GM12878 (cell line): ENCODE measurements at regions not wholly inside any gene's neighbourhood (a gene's known extent, or its start where the extent isn't known, plus 50 kb on each side); places are given as distances from the start of the nearest gene placed in this dataset.

Experiments used
- ATAC-seq: fragments of 200-7000 bp; cut with Tn5 transposase; 3 replicates; pipeline ENCODE4 v1.9.1; 2020; ENCODE audit warnings: mild to moderate bottlenecking, moderate library complexity
- BruUV-seq: library from RNA; stranded (reverse); fragments of 400-500 nt; replicated peaks from 2 replicates; lab custom pipeline; 2021; lab: Mats Ljungman, UMichigan
- CTCF ChIA-PET: fragments of 300-600 bp; sonication (Branson Sonifier 250); formaldehyde crosslinking; extraction: SDS; loops from one replicate; lab custom pipeline; 2021; ENCODE audit warnings: inconsistent platforms; lab: Yijun Ruan, JAX
- POLR2A ChIA-PET: fragments of 350-600 bp; formaldehyde crosslinking; extraction: SDS; loops from one replicate; lab custom pipeline; 2021; ENCODE audit warnings: inconsistent platforms; lab: Charles Lee
- RAD21 ChIA-PET: fragments of 300-600 bp; sonication (Branson Sonifier 250); formaldehyde crosslinking; loops from one replicate; lab custom pipeline; 2023; ENCODE audit warnings: antibody characterized with exemption; ENCODE audit not compliant: unreplicated experiment; lab: Charles Lee
- SMC1A ChIA-PET: fragments of 300-600 bp; sonication (Branson Sonifier 250); formaldehyde crosslinking; loops from one replicate; lab custom pipeline; 2023; ENCODE audit not compliant: unreplicated experiment, uncharacterized antibody; lab: Charles Lee
- DNase-seq: peaks from one replicate; pipeline ENCODE4 v3.0.0-alpha.2; 2011; ENCODE audit warnings: low read depth, low spot score
- FAIRE-seq: peaks from 3 replicates; lab custom pipeline; 2011; peaks lifted over from hg19 to GRCh38; lab: Jason Lieb, UNC
- H2AFZ ChIP-seq: 2 replicates; pipeline ENCODE4 v1.6.0; 2011; ENCODE audit warnings: low read depth, low read length, control low read depth; ENCODE audit not compliant: control insufficient read depth
- H3K27ac ChIP-seq: 2 replicates; pipeline ENCODE4 v1.5.1; 2011; ENCODE audit warnings: control low read depth; ENCODE audit not compliant: control insufficient read depth, insufficient read depth
- H3K27me3 ChIP-seq, 2 experiments: replicated peaks in 1 of 2; 2 replicates each; pipeline versions ENCODE4 v1.6.0 to v1.6.1; 2011; ENCODE audit warnings: low read length in 1 of 2; ENCODE audit not compliant: control insufficient read depth in 2 of 2, insufficient read depth in 2 of 2
- H3K36me3 ChIP-seq, 2 experiments: 2 replicates each; pipeline ENCODE4 v1.5.1; 2011; ENCODE audit warnings: low read length in 1 of 2; ENCODE audit not compliant: control insufficient read depth in 2 of 2, insufficient read depth in 2 of 2
- H3K4me1 ChIP-seq: 2 replicates; pipeline ENCODE4 v1.6.1; 2011; ENCODE audit warnings: mild to moderate bottlenecking, low read length, moderate library complexity, mixed read lengths; ENCODE audit not compliant: control insufficient read depth, insufficient read depth
- H3K4me2 ChIP-seq: 2 replicates; pipeline ENCODE4 v1.6.0; 2011; ENCODE audit warnings: control low read depth; ENCODE audit not compliant: control insufficient read depth, insufficient read depth
- H3K4me3 ChIP-seq: fragments of 200-600 bp; sonication (generic); 2 replicates; pipeline ENCODE4 v1.5.1; 2016
- H3K79me2 ChIP-seq: 2 replicates; pipeline ENCODE4 v1.6.0; 2011; ENCODE audit warnings: low read length; ENCODE audit not compliant: control insufficient read depth, insufficient read depth
- H3K9ac ChIP-seq: 2 replicates; pipeline ENCODE4 v1.8.0; 2011; ENCODE audit warnings: low read length, control low read depth, mixed read lengths; ENCODE audit not compliant: control insufficient read depth, insufficient read depth
- H3K9me3 ChIP-seq: replicated peaks from 3 replicates; pipeline ENCODE4 v1.5.1; 2011; ENCODE audit warnings: mild to moderate bottlenecking, low read length; ENCODE audit not compliant: control insufficient read depth, insufficient read depth
- H4K20me1 ChIP-seq: 2 replicates; pipeline ENCODE4 v1.6.0; 2011; ENCODE audit not compliant: control insufficient read depth, insufficient read depth
- ATF2 ChIP-seq: IDR thresholded peaks from 2 replicates; pipeline ENCODE4 v1.6.1; 2012; ENCODE audit warnings: low read length, inconsistent platforms
- BCLAF1 ChIP-seq: fragments of 450-650 bp; IDR thresholded peaks from 2 replicates; pipeline ENCODE4 v1.6.1; 2017; ENCODE audit warnings: antibody characterized with exemption, mild to moderate bottlenecking, moderate library complexity
- BHLHE40 ChIP-seq, 2 experiments: fragments of 450-650 bp in 1 of 2; IDR thresholded peaks; 2 replicates each; pipeline ENCODE4 v1.6.1; 2011 to 2017; ENCODE audit warnings: low read depth in 2 of 2, borderline replicate concordance in 1 of 2, improper control_type of control experiment in 1 of 2, low read length in 1 of 2, mild to moderate bottlenecking in 1 of 2
- CBX5 ChIP-seq: sonication (generic); IDR thresholded peaks from 2 replicates; pipeline ENCODE4 v1.6.1; 2016; ENCODE audit warnings: low read depth, moderate library complexity, mild to moderate bottlenecking, inconsistent platforms
- EZH2 ChIP-seq: IDR thresholded peaks from 2 replicates; pipeline ENCODE4 v1.6.1; 2012; ENCODE audit warnings: low read depth, mild to moderate bottlenecking, control low read depth, inconsistent platforms, low read length, borderline replicate concordance; ENCODE audit not compliant: control insufficient read depth
- GATAD2B ChIP-seq: fragments of 450-650 bp; conservative IDR thresholded peaks from 2 replicates; pipeline ENCODE4 v1.6.1; 2017; ENCODE audit warnings: low read depth, mild to moderate bottlenecking, moderate library complexity
- MYB ChIP-seq: fragments of 150-350 bp; IDR thresholded peaks from 2 replicates; pipeline ENCODE4 v1.6.1; 2014; ENCODE audit warnings: mild to moderate bottlenecking, low read depth, low read length, borderline replicate concordance
- NRF1 ChIP-seq: conservative IDR thresholded peaks from 2 replicates; pipeline ENCODE4 v1.6.1; 2011; ENCODE audit warnings: mild to moderate bottlenecking, low read depth, low read length, improper control_type of control experiment
- RBBP5 ChIP-seq: fragments of 200-600 bp; sonication (generic); conservative IDR thresholded peaks from 2 replicates; pipeline ENCODE4 v1.6.1; 2016
- REST ChIP-seq: IDR thresholded peaks from 2 replicates; pipeline ENCODE4 v1.6.1; 2012; ENCODE audit warnings: mild to moderate bottlenecking, low read depth, low read length
- TCF12 ChIP-seq: IDR thresholded peaks from 2 replicates; pipeline ENCODE4 v1.6.1; 2011; ENCODE audit warnings: low read depth, mild to moderate bottlenecking, low read length
- WRNIP1 ChIP-seq: IDR thresholded peaks from 2 replicates; pipeline ENCODE4 v1.6.1; 2011; ENCODE audit warnings: low read depth, low read length, improper control_type of control experiment, borderline replicate concordance
- ZNF217 ChIP-seq: fragments of 450-650 bp; IDR thresholded peaks from 2 replicates; pipeline ENCODE4 v1.6.1; 2017; ENCODE audit warnings: antibody characterized with exemption, mild to moderate bottlenecking
- WGBS: methylation state at CpG from one replicate; pipeline ENCODE4 v1.1.6; 2016; ENCODE audit warnings: low lambda C conversion rate; ENCODE audit not compliant: insufficient replicate concordance, insufficient coverage; ENCODE audit errors: missing lambda C conversion rate; 5-methylcytosine and 5-hydroxymethylcytosine counted together
- in situ Hi-C: fragments of 300-500 bp; cut with MboI; formaldehyde crosslinking; loops from 9 replicates; pipeline ENCODE4 v1.14.3; 2018; ENCODE audit warnings: mixed read lengths
- intact Hi-C: fragments of 100-400 bp; cut with micrococcal nuclease; formaldehyde crosslinking; loops from one replicate; pipeline ENCODE4 v1.14.2; 2022; ENCODE audit not compliant: unreplicated experiment
- TF ChIP-seq, protein P1 (sequence below): fragments of 450-650 bp; formaldehyde crosslinking; IDR thresholded peaks from 2 replicates; pipeline ENCODE4 v1.5.0; 2022; ENCODE audit warnings: mild to moderate bottlenecking, missing genetic modification characterization

GRCh38 chr17:74147966-74148365 is 55.5 kb upstream of the RPL38 start:
- no peak overlapping the region for H3K4me2 ChIP-seq
- no peak overlapping the region for H3K4me3 ChIP-seq
- no peaks in the 10 kb centered on the region for H3K36me3 ChIP-seq
- no peaks in the 10 kb centered on the region for H3K79me2 ChIP-seq
- DNase-seq (no peak), ATAC-seq (no peak), FAIRE-seq (no peak)
- no peaks in the 10 kb centered on the region for H4K20me1 ChIP-seq
- BruUV-seq: no TSS peak
- no peaks in the 10 kb centered on the region; the same call in 2 of the 3 replicates for H3K9me3 ChIP-seq
- no peak overlapping the region for H2AFZ ChIP-seq
- in situ Hi-C loops (no loop called here), intact Hi-C loops (no loop called here)
- H3K4me1 ChIP-seq: no peaks in the 10 kb centered on the region
- SMC1A ChIA-PET: no interaction called here
- no peak overlapping the region for H3K9ac ChIP-seq
- RAD21 ChIA-PET: no interaction called here
- POLR2A ChIA-PET: no interaction called here
- CTCF ChIA-PET: no interaction called here
- 81% methylated on average over 4 of the region's 4 CpGs for WGBS
- no peaks in the 10 kb centered on the region for H3K27me3 ChIP-seq
- H3K27ac ChIP-seq: no peak overlapping the region
- TF ChIP-seq RBBP5 (no peak), NRF1 (no peak), ZNF217 (no peak), GATAD2B (no peak), BHLHE40 (IDR thresholded peaks at IDR 0.05; ENCODE audit: borderline replicate concordance in 1 of 2, low read depth in 2 of 2, low read length in 1 of 2) (no peak), TCF12 (no peak), CBX5 (no peak), EZH2 (no peak), WRNIP1 (no peak), MYB (no peak), BCLAF1 (no peak), REST (no peak), ATF2 (no peak)
- TF ChIP-seq, protein P1, sequence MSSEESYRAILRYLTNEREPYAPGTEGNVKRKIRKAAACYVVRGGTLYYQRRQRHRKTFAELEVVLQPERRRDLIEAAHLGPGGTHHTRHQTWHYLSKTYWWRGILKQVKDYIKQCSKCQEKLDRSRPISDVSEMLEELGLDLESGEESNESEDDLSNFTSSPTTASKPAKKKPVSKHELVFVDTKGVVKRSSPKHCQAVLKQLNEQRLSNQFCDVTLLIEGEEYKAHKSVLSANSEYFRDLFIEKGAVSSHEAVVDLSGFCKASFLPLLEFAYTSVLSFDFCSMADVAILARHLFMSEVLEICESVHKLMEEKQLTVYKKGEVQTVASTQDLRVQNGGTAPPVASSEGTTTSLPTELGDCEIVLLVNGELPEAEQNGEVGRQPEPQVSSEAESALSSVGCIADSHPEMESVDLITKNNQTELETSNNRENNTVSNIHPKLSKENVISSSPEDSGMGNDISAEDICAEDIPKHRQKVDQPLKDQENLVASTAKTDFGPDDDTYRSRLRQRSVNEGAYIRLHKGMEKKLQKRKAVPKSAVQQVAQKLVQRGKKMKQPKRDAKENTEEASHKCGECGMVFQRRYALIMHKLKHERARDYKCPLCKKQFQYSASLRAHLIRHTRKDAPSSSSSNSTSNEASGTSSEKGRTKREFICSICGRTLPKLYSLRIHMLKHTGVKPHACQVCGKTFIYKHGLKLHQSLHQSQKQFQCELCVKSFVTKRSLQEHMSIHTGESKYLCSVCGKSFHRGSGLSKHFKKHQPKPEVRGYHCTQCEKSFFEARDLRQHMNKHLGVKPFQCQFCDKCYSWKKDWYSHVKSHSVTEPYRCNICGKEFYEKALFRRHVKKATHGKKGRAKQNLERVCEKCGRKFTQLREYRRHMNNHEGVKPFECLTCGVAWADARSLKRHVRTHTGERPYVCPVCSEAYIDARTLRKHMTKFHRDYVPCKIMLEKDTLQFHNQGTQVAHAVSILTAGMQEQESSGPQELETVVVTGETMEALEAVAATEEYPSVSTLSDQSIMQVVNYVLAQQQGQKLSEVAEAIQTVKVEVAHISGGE (CRISPR knock-in tag): no peak
